ENCODE measurements at regions not wholly inside any gene's neighbourhood (a gene's known extent, or its start where the extent isn't known, plus 50 kb on each side); places are given as distances from the start of the nearest gene placed in this dataset.

- TF ChIP-seq CTCF (IDR thresholded peaks at IDR 0.05) (no peak), POLR2A (IDR thresholded peaks at IDR 0.05) (no peak)
Observed at GRCh38 chr15:95981209-95981608, 349.3 kb upstream of the NR2F2 start.
